ENCODE measurements at regions not wholly inside any gene's neighbourhood (a gene's known extent, or its start where the extent isn't known, plus 50 kb on each side); places are given as distances from the start of the nearest gene placed in this dataset.
A peak's percentile ranks its signal among the peaks of the same experiment; 100 is the strongest.

GRCh38 chr21:41650526-41651145 lies 116.2 kb downstream of the RIPK4 start:
- H3K9me3 Mint-ChIP-seq, result no peaks in the 10 kb centered on the region
- H3K27me3 Mint-ChIP-seq, result peaks cover 7% of the 10 kb centered on the region
- no peak overlapping the region for H3K27ac Mint-ChIP-seq
- no peak for DNase-seq
- ATAC-seq, result no peak
- no peaks in the 10 kb centered on the region for H3K4me1 Mint-ChIP-seq
- H3K36me3 Mint-ChIP-seq (ENCODE audit: low read depth), result no peaks in the 10 kb centered on the region
- no peak overlapping the region for H3K4me3 Mint-ChIP-seq

- Mint-ChIP-seq H3K4me3 (no peak overlapping the region), H3K36me3 (ENCODE audit: low read depth) (no peaks in the 10 kb centered on the region), H3K27ac (no peak overlapping the region), H3K27me3 (peaks cover 3% of the 10 kb centered on the region), H3K9me3 (no peaks in the 10 kb centered on the region), H3K4me1 (no peaks in the 10 kb centered on the region)
- DNase-seq, result no peak
- no peak for ATAC-seq
These were observed 118.2 kb downstream of the RIPK4 start for GRCh38 chr21:41648591-41649031.

DNA sequence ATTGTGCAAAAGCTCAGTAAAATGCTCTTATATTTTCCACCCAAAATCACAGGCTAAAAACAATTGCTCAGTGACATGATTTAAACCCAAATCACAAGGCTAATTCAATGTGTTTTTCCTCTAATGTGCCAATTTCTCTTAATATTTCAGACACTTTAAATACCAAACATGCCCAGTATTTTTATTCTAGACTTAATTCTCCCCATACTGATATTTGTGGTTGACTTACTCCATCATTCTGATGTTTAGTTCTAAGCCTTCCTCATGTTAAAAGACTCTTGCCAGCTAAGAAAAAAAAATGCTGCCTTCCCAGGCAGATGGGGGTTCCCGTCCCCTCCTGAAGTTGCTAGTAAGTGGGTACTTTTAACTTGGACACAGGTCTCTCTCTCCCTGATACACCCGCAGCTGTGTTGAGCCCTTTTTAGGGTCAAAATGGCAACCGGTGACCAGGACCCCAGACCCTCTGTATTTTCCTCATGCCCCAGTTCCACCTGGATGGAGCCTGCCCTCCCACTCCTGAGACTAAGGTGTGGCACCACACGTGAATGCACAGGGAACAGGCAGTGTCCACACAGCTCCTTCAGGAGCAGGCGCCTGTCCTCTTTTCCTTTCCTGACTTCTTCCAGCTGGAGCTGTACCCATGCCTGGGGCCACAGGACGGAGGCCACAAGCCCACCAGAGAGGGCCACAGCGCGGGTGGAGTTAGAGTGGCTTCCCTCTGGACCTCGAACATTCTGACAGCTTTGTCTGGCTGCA lies 118.9 kb downstream of the RIPK4 start:
- H3K27me3 Mint-ChIP-seq, result peaks cover 3% of the 10 kb centered on the region
- no peaks in the 10 kb centered on the region for H3K4me1 Mint-ChIP-seq
- H3K36me3 Mint-ChIP-seq (ENCODE audit: low read depth), result no peaks in the 10 kb centered on the region
- no peak overlapping the region for H3K27ac Mint-ChIP-seq
- H3K4me3 Mint-ChIP-seq, result no peak overlapping the region
- ATAC-seq, result no peak
- no peak for DNase-seq
- H3K9me3 Mint-ChIP-seq, result no peaks in the 10 kb centered on the region

DNA sequence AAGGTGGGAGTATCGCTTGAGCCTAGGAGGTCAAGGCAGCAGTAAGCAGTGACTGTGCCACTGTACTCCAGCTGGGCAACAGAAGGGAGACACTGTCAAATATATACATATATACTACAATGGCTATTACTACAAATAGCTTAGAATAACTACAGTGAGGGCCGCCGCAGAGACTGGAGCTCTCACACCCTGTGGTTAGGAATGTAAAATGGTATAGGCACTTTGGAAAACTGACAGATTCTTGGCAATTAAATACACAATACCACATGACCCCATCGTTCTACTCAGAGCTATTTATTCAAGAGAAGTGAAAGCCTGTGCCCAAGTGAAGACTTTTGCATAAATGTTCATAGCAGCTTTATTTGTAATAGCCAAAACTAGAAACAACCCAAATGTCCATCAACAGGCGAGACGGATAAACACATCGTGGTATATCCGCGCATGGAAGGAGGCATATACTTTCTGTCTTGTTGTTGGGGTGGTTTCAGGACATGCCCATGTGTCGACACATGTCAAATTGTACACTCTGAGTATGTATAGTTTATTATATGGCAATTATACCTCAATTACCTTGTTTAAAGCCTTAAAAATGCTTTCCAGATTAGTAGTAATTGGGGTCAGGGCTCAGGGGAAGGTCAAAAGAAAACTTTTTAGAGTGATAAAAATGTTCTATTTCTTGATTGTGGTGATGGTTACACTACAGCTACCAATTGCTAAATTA lies 123.4 kb downstream of the RIPK4 start:
- Mint-ChIP-seq H3K4me1 (peaks cover 8% of the 10 kb centered on the region), H3K27me3 (peaks cover 22% of the 10 kb centered on the region), H3K9me3 (no peaks in the 10 kb centered on the region), H3K27ac (no peak overlapping the region), H3K4me3 (no peak overlapping the region), H3K36me3 (ENCODE audit: low read depth) (no peaks in the 10 kb centered on the region)
- ATAC-seq (no peak), DNase-seq (no peak)

DNA sequence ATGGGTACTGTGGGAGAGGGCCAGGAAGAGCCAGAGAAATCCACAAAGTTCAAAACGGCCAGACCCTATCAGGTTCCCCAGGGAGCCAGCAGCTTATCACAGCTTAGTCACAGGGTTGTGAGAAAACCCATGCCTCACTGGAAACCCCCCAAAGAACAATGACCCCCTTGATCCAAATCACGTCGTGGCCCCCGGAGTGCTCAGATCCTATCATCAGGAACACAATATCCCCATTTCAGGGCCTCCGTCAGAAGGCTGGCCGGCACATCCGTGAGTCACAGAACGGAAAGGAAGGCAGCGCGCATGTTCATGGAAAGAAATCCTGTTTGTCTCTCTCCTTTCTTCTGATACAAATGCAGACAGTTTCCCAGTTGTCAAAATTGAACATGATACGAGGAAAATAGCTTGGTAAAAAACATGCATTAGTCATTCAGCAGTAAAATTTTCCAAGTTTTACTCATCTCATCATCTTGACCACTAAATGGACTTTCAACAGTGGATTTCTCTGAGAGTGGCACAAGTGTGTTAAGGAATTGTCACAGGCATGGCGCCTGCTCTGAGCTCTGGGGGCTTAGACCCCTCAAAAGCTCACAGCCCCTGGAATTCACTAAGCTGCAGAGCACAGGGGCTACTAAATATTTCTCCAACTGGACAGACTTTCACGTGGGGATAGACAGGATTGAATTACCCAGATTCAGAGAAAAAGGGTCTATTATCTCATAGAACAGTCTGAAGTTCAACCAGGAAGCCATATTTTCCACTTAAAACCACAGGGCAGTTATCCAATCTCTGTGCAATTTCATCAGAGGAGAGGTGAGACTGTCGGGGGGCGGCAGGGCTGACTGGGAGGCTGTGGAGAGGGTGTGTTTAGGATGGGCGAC lies 124.8 kb downstream of the RIPK4 start:
- peak overlapping the region; percentile 47 for H3K27ac Mint-ChIP-seq
- H3K4me1 Mint-ChIP-seq, result peaks cover 8% of the 10 kb centered on the region
- peaks cover 25% of the 10 kb centered on the region for H3K27me3 Mint-ChIP-seq
- no peak overlapping the region for H3K4me3 Mint-ChIP-seq
- ATAC-seq (no peak), DNase-seq (no peak)
- no peaks in the 10 kb centered on the region for H3K36me3 Mint-ChIP-seq (ENCODE audit: low read depth)
- H3K9me3 Mint-ChIP-seq, result no peaks in the 10 kb centered on the region

- peaks cover 25% of the 10 kb centered on the region for H3K27me3 Mint-ChIP-seq
- no peak overlapping the region for H3K27ac Mint-ChIP-seq
- H3K4me3 Mint-ChIP-seq, result no peak overlapping the region
- DNase-seq (no peak), ATAC-seq (no peak)
- H3K36me3 Mint-ChIP-seq (ENCODE audit: low read depth), result no peaks in the 10 kb centered on the region
- H3K9me3 Mint-ChIP-seq, result no peaks in the 10 kb centered on the region
- H3K4me1 Mint-ChIP-seq, result peaks cover 8% of the 10 kb centered on the region
These were observed 125.4 kb downstream of the RIPK4 start for GRCh38 chr21:41641510-41641815.

- Mint-ChIP-seq H3K27me3 (peaks cover 25% of the 10 kb centered on the region), H3K27ac (no peak overlapping the region), H3K9me3 (no peaks in the 10 kb centered on the region), H3K4me1 (peaks cover 8% of the 10 kb centered on the region), H3K4me3 (no peak overlapping the region), H3K36me3 (ENCODE audit: low read depth) (no peaks in the 10 kb centered on the region)
- ATAC-seq (no peak), DNase-seq (no peak)
These were observed 125.9 kb downstream of the RIPK4 start for GRCh38 chr21:41640748-41641509.

- Mint-ChIP-seq H3K36me3 (ENCODE audit: low read depth) (no peaks in the 10 kb centered on the region), H3K27me3 (peaks cover 29% of the 10 kb centered on the region), H3K4me3 (no peak overlapping the region), H3K4me1 (peaks cover 8% of the 10 kb centered on the region), H3K27ac (no peak overlapping the region), H3K9me3 (no peaks in the 10 kb centered on the region)
- ATAC-seq (no peak), DNase-seq (no peak)
These were observed 127.1 kb downstream of the RIPK4 start for GRCh38 chr21:41639766-41640165.

- no peak for ATAC-seq
- H3K36me3 Mint-ChIP-seq (ENCODE audit: low read depth), result no peaks in the 10 kb centered on the region
- H3K27me3 Mint-ChIP-seq, result peaks cover 29% of the 10 kb centered on the region
These were observed 127.5 kb downstream of the RIPK4 start for GRCh38 chr21:41639336-41639735.

DNA sequence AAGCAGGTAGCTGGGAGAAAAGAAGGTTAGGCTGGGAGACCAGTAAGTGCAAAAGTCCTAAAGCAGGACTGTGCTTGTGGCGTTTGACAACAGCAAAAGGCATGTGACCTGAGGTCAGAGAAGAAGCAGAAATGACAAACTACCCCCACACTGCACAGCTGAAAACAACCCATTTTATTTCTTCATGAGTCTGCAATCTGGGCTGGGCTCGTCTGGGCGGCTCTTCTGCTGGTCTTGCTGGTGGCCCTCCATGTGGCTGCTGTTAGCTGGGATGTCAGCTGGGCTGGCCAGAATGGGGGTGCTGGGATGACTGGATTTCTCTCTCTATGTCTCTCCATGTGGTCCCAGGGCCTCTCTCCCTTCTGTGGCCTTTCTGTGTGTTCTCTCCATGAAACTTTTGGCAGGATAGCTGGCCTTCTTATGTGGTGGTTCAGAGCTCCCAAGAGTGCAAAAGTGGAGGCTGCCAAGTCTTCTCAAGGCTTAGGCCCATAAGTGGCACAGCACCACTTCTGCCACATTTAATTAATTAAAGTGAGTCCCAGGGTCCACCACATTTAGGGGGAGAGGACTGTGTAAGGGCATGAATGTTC lies 128.6 kb downstream of the RIPK4 start:
- ATAC-seq (no peak), DNase-seq (no peak)
- Mint-ChIP-seq H3K36me3 (ENCODE audit: low read depth) (no peaks in the 10 kb centered on the region), H3K27me3 (peaks cover 29% of the 10 kb centered on the region), H3K4me3 (no peak overlapping the region), H3K4me1 (peaks cover 8% of the 10 kb centered on the region), H3K27ac (no peak overlapping the region), H3K9me3 (no peaks in the 10 kb centered on the region)

More at GRCh38 chr21:41639336-41639735, 127.5 kb downstream of the RIPK4 start:
- H3K4me1 Mint-ChIP-seq, result peaks cover 8% of the 10 kb centered on the region
- no peak overlapping the region for H3K27ac Mint-ChIP-seq
- no peaks in the 10 kb centered on the region for H3K9me3 Mint-ChIP-seq
- no peak overlapping the region for H3K4me3 Mint-ChIP-seq
- DNase-seq, result no peak

- ATAC-seq, result no peak
- Mint-ChIP-seq H3K36me3 (ENCODE audit: low read depth) (no peaks in the 10 kb centered on the region), H3K4me3 (no peak overlapping the region), H3K27ac (no peak overlapping the region), H3K4me1 (peaks cover 2% of the 10 kb centered on the region), H3K9me3 (no peaks in the 10 kb centered on the region), H3K27me3 (peaks cover 20% of the 10 kb centered on the region)
- DNase-seq, result no peak
These were observed 129.0 kb upstream of the TMPRSS2 start for GRCh38 chr21:41636636-41637630.

DNA sequence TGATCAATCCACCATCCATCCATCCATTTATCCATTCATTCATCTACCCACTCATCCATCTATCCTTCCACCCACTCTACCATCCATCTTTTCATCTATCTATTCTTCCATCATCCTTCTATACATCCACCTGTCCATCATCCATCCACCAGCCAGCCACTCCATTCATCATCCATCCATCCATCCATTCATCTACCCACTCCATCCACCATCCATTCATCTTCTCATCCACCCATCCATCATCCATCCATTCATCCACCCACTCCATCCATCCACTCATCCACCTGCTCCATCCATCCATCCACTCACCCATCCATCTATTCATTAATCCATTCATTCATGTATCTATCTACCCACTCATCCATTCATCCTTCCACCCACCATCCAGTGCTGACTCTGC lies 127.9 kb upstream of the TMPRSS2 start:
- no peaks in the 10 kb centered on the region for H3K9me3 Mint-ChIP-seq
- H3K4me3 Mint-ChIP-seq, result no peak overlapping the region
- no peak overlapping the region for H3K27ac Mint-ChIP-seq

DNA sequence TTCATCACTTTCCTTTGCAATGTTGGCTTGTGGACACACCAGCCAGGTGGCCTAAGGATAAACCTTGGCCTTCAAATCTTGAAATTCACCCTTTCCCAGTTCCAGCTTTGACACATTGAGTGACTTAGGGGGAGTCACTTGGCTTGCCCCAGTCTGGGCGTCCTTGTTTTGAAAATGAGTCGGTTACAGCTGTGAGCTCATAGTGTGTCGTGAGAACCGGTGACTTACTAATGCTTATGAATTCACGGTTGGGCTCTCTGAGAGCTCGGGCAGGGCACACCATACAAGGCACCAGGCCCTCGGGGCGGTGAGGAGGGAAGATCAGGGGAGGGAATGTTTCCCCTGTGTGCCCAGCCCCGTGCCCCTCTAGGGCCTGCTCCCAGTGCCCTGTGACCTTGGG lies 126.9 kb upstream of the TMPRSS2 start:
- no peaks in the 10 kb centered on the region for H3K4me1 Mint-ChIP-seq
- no peaks in the 10 kb centered on the region for H3K36me3 Mint-ChIP-seq (ENCODE audit: low read depth)
- DNase-seq (no peak), ATAC-seq (no peak)
- no peaks in the 10 kb centered on the region for H3K9me3 Mint-ChIP-seq
- no peak overlapping the region for H3K4me3 Mint-ChIP-seq
- peaks cover 10% of the 10 kb centered on the region for H3K27me3 Mint-ChIP-seq
- H3K27ac Mint-ChIP-seq, result no peak overlapping the region

More for the DNA sequence above, 127.9 kb upstream of the TMPRSS2 start:
- ATAC-seq, result no peak
- no peaks in the 10 kb centered on the region for H3K4me1 Mint-ChIP-seq
- no peak for DNase-seq
- H3K27me3 Mint-ChIP-seq, result peaks cover 17% of the 10 kb centered on the region
- H3K36me3 Mint-ChIP-seq (ENCODE audit: low read depth), result no peaks in the 10 kb centered on the region
